K562 (cell line): ENCODE measurements at regions not wholly inside any gene's neighbourhood (a gene's known extent, or its start where the extent isn't known, plus 50 kb on each side); places are given as distances from the start of the nearest gene placed in this dataset.

Experiments used
- ATAC-seq: fragments of 200-7000 bp; cut with Tn5 transposase; 3 replicates; pipeline ENCODE4 v1.9.1; 2020; ENCODE audit warnings: moderate library complexity
- BruUV-seq: library from RNA; stranded (reverse); fragments of 400-500 nt; replicated peaks from 2 replicates; lab custom pipeline; 2021; lab: Mats Ljungman, UMichigan
- CTCF ChIA-PET: fragments of 300-600 bp; formaldehyde crosslinking; extraction: SDS; loops from one replicate; lab custom pipeline; 2021; ENCODE audit warnings: low intra/inter-chr PET ratio; lab: Yijun Ruan, JAX
- POLR2A ChIA-PET: fragments of 300-600, 350-650 bp; sonication (Branson Sonifier 250); formaldehyde crosslinking; extraction: SDS; loops from one replicate; lab custom pipeline; 2021; ENCODE audit warnings: antibody characterized with exemption, inconsistent platforms; lab: Yijun Ruan, JAX
- DNase-seq, 4 experiments: peaks; one replicate each; pipeline versions ENCODE4 v3.0.0 to v3.0.0-alpha.2; 2011 to 2018; ENCODE audit warnings: low spot score in 3 of 4, mixed read lengths in 3 of 4; ENCODE audit errors: extremely low read depth in 1 of 4
- FAIRE-seq: peaks from 2 replicates; lab custom pipeline; 2011; peaks lifted over from hg19 to GRCh38; lab: Jason Lieb, UNC
- H2AFZ ChIP-seq: 2 replicates; pipeline ENCODE4 v1.6.0; 2011; ENCODE audit warnings: low read depth, low read length, control low read depth, inconsistent platforms
- H3K27ac ChIP-seq: fragments of 200-600 bp; 3 replicates; pipeline ENCODE4 v1.8.0; 2011; ENCODE audit warnings: low read depth, mild to moderate bottlenecking, control low read depth, inconsistent platforms, low read length, moderate library complexity, mixed read lengths; ENCODE audit errors: extremely low read depth
- H3K27me3 ChIP-seq, 2 experiments: fragments of 300-600 bp in 1 of 2; 2 replicates in 1 of 2; 3 replicates in 1 of 2; pipeline versions ENCODE4 v1.6.0 to v1.8.0; 2011; ENCODE audit warnings: inconsistent platforms in 2 of 2, low read length in 2 of 2, mild to moderate bottlenecking in 1 of 2, mixed read lengths in 1 of 2, moderate library complexity in 1 of 2; ENCODE audit not compliant: control insufficient read depth in 2 of 2, insufficient read depth in 2 of 2
- H3K36me3 ChIP-seq: fragments of 300-600 bp; 3 replicates; pipeline ENCODE4 v1.8.0; 2011; ENCODE audit warnings: mild to moderate bottlenecking, low read length, inconsistent platforms; ENCODE audit not compliant: control insufficient read depth, insufficient read depth
- H3K4me1 ChIP-seq, 2 experiments: fragments of 200-600 bp in 1 of 2; replicated peaks in 1 of 2; 2 replicates in 1 of 2; 3 replicates in 1 of 2; pipeline versions ENCODE4 v1.5.1 to v1.8.0; 2011; ENCODE audit warnings: inconsistent platforms in 2 of 2, low read length in 2 of 2, mild to moderate bottlenecking in 1 of 2, mixed read lengths in 1 of 2, moderate library complexity in 1 of 2; ENCODE audit not compliant: control insufficient read depth in 2 of 2, insufficient read depth in 2 of 2
- H3K4me2 ChIP-seq: 2 replicates; pipeline ENCODE4 v1.6.1; 2011; ENCODE audit warnings: low read length, control low read depth, inconsistent platforms, mixed read lengths; ENCODE audit not compliant: insufficient read depth
- H3K4me3 ChIP-seq: fragments of 200-600 bp; sonication (generic), shearing (Covaris generic); 2 replicates; pipeline ENCODE4 v1.5.1; 2016; ENCODE audit warnings: control low read depth, inconsistent platforms
- H3K79me2 ChIP-seq: fragments of 200-600 bp; 3 replicates; pipeline ENCODE4 v1.8.0; 2011; ENCODE audit warnings: low read length, inconsistent platforms; ENCODE audit not compliant: control insufficient read depth, insufficient read depth
- H3K9ac ChIP-seq, 2 experiments: 2 replicates each; pipeline versions ENCODE4 v1.6.0 to v1.6.1; 2011; ENCODE audit warnings: low read depth in 2 of 2, low read length in 2 of 2, control low read depth in 1 of 2, inconsistent platforms in 1 of 2, mild to moderate bottlenecking in 1 of 2, mixed read lengths in 1 of 2; ENCODE audit not compliant: insufficient read depth in 1 of 2
- H3K9me1 ChIP-seq: one replicate; pipeline ENCODE4 v1.6.0; 2011; ENCODE audit warnings: inconsistent platforms, mild to moderate bottlenecking, low read length, moderate library complexity; ENCODE audit not compliant: control insufficient read depth, insufficient read depth
- H3K9me3 ChIP-seq: replicated peaks from 2 replicates; pipeline ENCODE4 v1.5.1; 2011; ENCODE audit warnings: low read depth, low read length, inconsistent platforms; ENCODE audit not compliant: control insufficient read depth, insufficient read depth
- H4K20me1 ChIP-seq: replicated peaks from 2 replicates; pipeline ENCODE4 v1.6.1; 2011; ENCODE audit warnings: low read length, inconsistent platforms, mixed read lengths; ENCODE audit not compliant: control insufficient read depth, insufficient read depth
- ARHGAP35 ChIP-seq: fragments of 450-650 bp; IDR thresholded peaks from 2 replicates; pipeline ENCODE4 v1.6.1; 2018; ENCODE audit not compliant: partially characterized antibody
- ARID2 ChIP-seq: fragments of 450-650 bp; IDR thresholded peaks from 2 replicates; pipeline ENCODE4 v1.6.1; 2017; ENCODE audit warnings: antibody characterized with exemption, mild to moderate bottlenecking
- CBFA2T3 ChIP-seq: fragments of 450-650 bp; IDR thresholded peaks from 2 replicates; pipeline ENCODE4 v1.6.1; 2017
- CUX1 ChIP-seq: fragments of 200-800 bp; sonication (Bioruptor generic); IDR thresholded peaks from 2 replicates; pipeline ENCODE4 v1.6.1; 2016; ENCODE audit warnings: missing genetic modification characterization, missing compliant biosample characterization
- E2F6 ChIP-seq, 2 experiments: IDR thresholded peaks; 2 replicates each; pipeline ENCODE4 v1.6.1; 2011; ENCODE audit warnings: borderline replicate concordance in 1 of 2, control low read depth in 1 of 2, low read depth in 1 of 2, low read length in 1 of 2, mild to moderate bottlenecking in 1 of 2, mixed read lengths in 1 of 2, moderate library complexity in 1 of 2; ENCODE audit not compliant: insufficient read depth in 1 of 2, insufficient read length in 1 of 2, poor library complexity in 1 of 2, severe bottlenecking in 1 of 2; ENCODE audit errors: extremely low read depth in 1 of 2
- HNRNPH1 ChIP-seq: fragments of 200-400 bp; formaldehyde crosslinking; optimal IDR thresholded peaks from 2 replicates; pipeline ENCODE3; 2017; ENCODE audit warnings: low read depth, mild to moderate bottlenecking, low read length, moderate library complexity
- NFXL1 ChIP-seq: fragments of 450-650 bp; formaldehyde crosslinking; IDR thresholded peaks from 2 replicates; pipeline ENCODE4 v1.4.0; 2021; ENCODE audit warnings: mild to moderate bottlenecking
- PHB ChIP-seq: fragments of 250-450 bp; sonication (Bioruptor Pico); IDR thresholded peaks from 2 replicates; pipeline ENCODE4 v1.5.0; 2021
- POU5F1 ChIP-seq: fragments of 150-350 bp; IDR thresholded peaks from 2 replicates; pipeline ENCODE4 v1.6.1; 2014; ENCODE audit warnings: borderline replicate concordance, low read length, low read depth, mild to moderate bottlenecking; ENCODE audit not compliant: partially characterized antibody
- ZFPM2 ChIP-seq: fragments of 250-450 bp; sonication (Bioruptor Pico); IDR thresholded peaks from 2 replicates; pipeline ENCODE4 v1.5.1; 2022; ENCODE audit warnings: mild to moderate bottlenecking
- WGBS: fragments of 100-300 bp; shearing (Covaris generic); methylation state at CpG from one replicate; pipeline ENCODE4 v1.1.6; 2016; ENCODE audit warnings: low coverage, mixed read lengths; ENCODE audit not compliant: insufficient coverage; ENCODE audit errors: missing lambda C conversion rate; 5-methylcytosine and 5-hydroxymethylcytosine counted together
- in situ Hi-C: fragments of 300-500 bp; cut with MboI; formaldehyde crosslinking; loops from 4 replicates; pipeline ENCODE4 v1.15.0; 2018; ENCODE audit warnings: inconsistent platforms, mixed read lengths
- intact Hi-C: fragments of 100-400 bp; cut with micrococcal nuclease; formaldehyde crosslinking; loops from 2 replicates; pipeline ENCODE4 v1.14.2; 2022
- TF ChIP-seq, protein P1 (sequence below): fragments of 250-450 bp; sonication (Bioruptor Pico); IDR thresholded peaks from 2 replicates; pipeline ENCODE4 v1.4.0; 2020; ENCODE audit warnings: mild to moderate bottlenecking

GRCh38 chr14:94897082-94897481, 127.2 kb upstream of the GSC start:
- H3K9ac ChIP-seq: no peak overlapping the region
- FAIRE-seq (no peak), ATAC-seq (no peak), DNase-seq (no peak)
- POLR2A ChIA-PET: no interaction called here
- in situ Hi-C loops: no loop called here
- intact Hi-C loops: no loop called here
- no peaks in the 10 kb centered on the region for H3K9me1 ChIP-seq
- CTCF ChIA-PET: no interaction called here
- no peaks in the 10 kb centered on the region for H3K9me3 ChIP-seq
- no peak overlapping the region for H3K4me3 ChIP-seq
- H2AFZ ChIP-seq: no peak overlapping the region
- no peaks in the 10 kb centered on the region for H4K20me1 ChIP-seq
- no peak overlapping the region for H3K27ac ChIP-seq
- H3K27me3 ChIP-seq: peaks cover 0 to 6% of the 10 kb centered on the region in 2 experiments; a peak in 1 of 5 replicates
- 2% methylated on average over 6 of the region's 6 CpGs for WGBS
- H3K4me1 ChIP-seq: no peaks in the 10 kb centered on the region
- H3K4me2 ChIP-seq: no peak overlapping the region
- no peaks in the 10 kb centered on the region for H3K36me3 ChIP-seq
- BruUV-seq: no TSS peak
- no peaks in the 10 kb centered on the region for H3K79me2 ChIP-seq
- TF ChIP-seq ARID2: no peak
- no peak for TF ChIP-seq HNRNPH1
- TF ChIP-seq, protein P1, sequence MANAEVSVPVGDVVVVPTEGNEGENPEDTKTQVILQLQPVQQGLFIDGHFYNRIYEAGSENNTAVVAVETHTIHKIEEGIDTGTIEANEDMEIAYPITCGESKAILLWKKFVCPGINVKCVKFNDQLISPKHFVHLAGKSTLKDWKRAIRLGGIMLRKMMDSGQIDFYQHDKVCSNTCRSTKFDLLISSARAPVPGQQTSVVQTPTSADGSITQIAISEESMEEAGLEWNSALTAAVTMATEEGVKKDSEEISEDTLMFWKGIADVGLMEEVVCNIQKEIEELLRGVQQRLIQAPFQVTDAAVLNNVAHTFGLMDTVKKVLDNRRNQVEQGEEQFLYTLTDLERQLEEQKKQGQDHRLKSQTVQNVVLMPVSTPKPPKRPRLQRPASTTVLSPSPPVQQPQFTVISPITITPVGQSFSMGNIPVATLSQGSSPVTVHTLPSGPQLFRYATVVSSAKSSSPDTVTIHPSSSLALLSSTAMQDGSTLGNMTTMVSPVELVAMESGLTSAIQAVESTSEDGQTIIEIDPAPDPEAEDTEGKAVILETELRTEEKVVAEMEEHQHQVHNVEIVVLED (CRISPR knock-in tag): no peak
- TF ChIP-seq ARHGAP35: no peak
- no peak for TF ChIP-seq POU5F1
- TF ChIP-seq ZFPM2 (CRISPR knock-in tag): no peak
- TF ChIP-seq E2F6 (IDR thresholded peaks at IDR 0.05; ENCODE audit: borderline replicate concordance in 1 of 2, extremely low read depth in 1 of 2, insufficient read depth in 1 of 2, insufficient read length in 1 of 2, low read depth in 1 of 2, low read length in 1 of 2, poor library complexity in 1 of 2, severe bottlenecking in 1 of 2): no peak
- TF ChIP-seq CUX1 (CRISPR knock-in tag): no peak
- TF ChIP-seq PHB: no peak
- no peak for TF ChIP-seq CBFA2T3
- no peak for TF ChIP-seq NFXL1 (CRISPR knock-in tag)
